ENCODE measurements at regions not wholly inside any gene's neighbourhood (a gene's known extent, or its start where the extent isn't known, plus 50 kb on each side); places are given as distances from the start of the nearest gene placed in this dataset.

DNA sequence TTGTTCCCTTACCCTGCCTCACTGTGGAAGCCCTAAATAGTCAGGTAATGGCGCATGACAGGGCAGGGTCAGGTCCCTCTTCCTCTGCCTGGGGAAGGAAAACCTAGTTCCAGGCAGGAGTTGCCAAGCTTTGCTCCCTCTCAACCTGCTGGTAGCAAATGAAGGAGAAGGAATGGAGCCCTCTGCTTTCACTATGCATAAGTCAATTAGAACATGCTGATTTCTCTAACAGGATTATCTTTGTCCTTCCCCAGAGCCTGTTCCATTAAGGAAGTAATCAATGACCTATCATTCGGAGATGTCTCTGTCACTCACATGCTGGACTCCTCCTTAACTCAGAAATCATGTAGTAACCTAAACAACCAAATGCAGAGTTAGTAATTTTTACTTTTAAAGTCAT lies 161.8 kb upstream of the NFIA start (continued):
- TF ChIP-seq, protein P1, sequence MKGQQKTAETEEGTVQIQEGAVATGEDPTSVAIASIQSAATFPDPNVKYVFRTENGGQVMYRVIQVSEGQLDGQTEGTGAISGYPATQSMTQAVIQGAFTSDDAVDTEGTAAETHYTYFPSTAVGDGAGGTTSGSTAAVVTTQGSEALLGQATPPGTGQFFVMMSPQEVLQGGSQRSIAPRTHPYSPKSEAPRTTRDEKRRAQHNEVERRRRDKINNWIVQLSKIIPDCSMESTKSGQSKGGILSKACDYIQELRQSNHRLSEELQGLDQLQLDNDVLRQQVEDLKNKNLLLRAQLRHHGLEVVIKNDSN (CRISPR knock-in tag; IDR thresholded peaks at IDR 0.05), result no peak
- TF ChIP-seq, protein P2, sequence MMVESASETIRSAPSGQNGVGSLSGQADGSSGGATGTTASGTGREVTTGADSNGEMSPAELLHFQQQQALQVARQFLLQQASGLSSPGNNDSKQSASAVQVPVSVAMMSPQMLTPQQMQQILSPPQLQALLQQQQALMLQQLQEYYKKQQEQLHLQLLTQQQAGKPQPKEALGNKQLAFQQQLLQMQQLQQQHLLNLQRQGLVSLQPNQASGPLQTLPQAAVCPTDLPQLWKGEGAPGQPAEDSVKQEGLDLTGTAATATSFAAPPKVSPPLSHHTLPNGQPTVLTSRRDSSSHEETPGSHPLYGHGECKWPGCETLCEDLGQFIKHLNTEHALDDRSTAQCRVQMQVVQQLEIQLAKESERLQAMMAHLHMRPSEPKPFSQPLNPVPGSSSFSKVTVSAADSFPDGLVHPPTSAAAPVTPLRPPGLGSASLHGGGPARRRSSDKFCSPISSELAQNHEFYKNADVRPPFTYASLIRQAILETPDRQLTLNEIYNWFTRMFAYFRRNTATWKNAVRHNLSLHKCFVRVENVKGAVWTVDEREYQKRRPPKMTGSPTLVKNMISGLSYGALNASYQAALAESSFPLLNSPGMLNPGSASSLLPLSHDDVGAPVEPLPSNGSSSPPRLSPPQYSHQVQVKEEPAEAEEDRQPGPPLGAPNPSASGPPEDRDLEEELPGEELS (CRISPR knock-in tag; IDR thresholded peaks at IDR 0.05), result no peak
- TF ChIP-seq, protein P3, sequence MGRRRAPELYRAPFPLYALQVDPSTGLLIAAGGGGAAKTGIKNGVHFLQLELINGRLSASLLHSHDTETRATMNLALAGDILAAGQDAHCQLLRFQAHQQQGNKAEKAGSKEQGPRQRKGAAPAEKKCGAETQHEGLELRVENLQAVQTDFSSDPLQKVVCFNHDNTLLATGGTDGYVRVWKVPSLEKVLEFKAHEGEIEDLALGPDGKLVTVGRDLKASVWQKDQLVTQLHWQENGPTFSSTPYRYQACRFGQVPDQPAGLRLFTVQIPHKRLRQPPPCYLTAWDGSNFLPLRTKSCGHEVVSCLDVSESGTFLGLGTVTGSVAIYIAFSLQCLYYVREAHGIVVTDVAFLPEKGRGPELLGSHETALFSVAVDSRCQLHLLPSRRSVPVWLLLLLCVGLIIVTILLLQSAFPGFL (CRISPR knock-in tag; IDR thresholded peaks at IDR 0.05; ENCODE audit: borderline replicate concordance), result no peak
- TF ChIP-seq, protein P4, sequence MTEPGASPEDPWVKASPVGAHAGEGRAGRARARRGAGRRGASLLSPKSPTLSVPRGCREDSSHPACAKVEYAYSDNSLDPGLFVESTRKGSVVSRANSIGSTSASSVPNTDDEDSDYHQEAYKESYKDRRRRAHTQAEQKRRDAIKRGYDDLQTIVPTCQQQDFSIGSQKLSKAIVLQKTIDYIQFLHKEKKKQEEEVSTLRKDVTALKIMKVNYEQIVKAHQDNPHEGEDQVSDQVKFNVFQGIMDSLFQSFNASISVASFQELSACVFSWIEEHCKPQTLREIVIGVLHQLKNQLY (CRISPR knock-in tag; IDR thresholded peaks at IDR 0.05), result no peak
- no peak for TF ChIP-seq OVOL2 (CRISPR knock-in tag; IDR thresholded peaks at IDR 0.05; ENCODE audit: borderline replicate concordance)
- no peak for TF ChIP-seq SOX15 (CRISPR knock-in tag; IDR thresholded peaks at IDR 0.05)
- TF ChIP-seq, protein P5, sequence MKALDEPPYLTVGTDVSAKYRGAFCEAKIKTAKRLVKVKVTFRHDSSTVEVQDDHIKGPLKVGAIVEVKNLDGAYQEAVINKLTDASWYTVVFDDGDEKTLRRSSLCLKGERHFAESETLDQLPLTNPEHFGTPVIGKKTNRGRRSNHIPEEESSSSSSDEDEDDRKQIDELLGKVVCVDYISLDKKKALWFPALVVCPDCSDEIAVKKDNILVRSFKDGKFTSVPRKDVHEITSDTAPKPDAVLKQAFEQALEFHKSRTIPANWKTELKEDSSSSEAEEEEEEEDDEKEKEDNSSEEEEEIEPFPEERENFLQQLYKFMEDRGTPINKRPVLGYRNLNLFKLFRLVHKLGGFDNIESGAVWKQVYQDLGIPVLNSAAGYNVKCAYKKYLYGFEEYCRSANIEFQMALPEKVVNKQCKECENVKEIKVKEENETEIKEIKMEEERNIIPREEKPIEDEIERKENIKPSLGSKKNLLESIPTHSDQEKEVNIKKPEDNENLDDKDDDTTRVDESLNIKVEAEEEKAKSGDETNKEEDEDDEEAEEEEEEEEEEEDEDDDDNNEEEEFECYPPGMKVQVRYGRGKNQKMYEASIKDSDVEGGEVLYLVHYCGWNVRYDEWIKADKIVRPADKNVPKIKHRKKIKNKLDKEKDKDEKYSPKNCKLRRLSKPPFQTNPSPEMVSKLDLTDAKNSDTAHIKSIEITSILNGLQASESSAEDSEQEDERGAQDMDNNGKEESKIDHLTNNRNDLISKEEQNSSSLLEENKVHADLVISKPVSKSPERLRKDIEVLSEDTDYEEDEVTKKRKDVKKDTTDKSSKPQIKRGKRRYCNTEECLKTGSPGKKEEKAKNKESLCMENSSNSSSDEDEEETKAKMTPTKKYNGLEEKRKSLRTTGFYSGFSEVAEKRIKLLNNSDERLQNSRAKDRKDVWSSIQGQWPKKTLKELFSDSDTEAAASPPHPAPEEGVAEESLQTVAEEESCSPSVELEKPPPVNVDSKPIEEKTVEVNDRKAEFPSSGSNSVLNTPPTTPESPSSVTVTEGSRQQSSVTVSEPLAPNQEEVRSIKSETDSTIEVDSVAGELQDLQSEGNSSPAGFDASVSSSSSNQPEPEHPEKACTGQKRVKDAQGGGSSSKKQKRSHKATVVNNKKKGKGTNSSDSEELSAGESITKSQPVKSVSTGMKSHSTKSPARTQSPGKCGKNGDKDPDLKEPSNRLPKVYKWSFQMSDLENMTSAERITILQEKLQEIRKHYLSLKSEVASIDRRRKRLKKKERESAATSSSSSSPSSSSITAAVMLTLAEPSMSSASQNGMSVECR (CRISPR knock-in tag; IDR thresholded peaks at IDR 0.05; ENCODE audit: borderline replicate concordance), result no peak

DNA sequence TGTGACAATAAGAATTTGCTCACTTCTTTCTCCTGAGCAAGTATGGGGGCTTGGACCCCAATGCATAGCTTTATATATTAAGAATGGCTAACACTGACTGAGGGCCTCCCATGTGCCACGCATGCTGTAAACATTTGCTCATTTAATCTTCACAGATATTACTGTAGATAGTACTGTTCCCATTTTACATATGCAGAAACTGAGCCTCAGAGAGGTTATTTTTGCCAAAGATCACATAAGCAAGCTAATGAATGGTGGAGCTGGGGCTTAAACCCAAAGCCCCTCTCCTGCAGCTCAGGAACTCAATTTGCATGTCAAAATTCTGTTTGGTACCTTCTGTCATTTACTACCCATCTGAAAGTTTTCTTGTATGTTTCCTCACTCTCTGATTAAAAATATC lies 163.5 kb upstream of the NFIA start:
- CTCF ChIA-PET, result no interaction called here
- POLR2A ChIA-PET, result no interaction called here

More for the DNA sequence above, 163.5 kb upstream of the NFIA start:
- H3K4me3 Mint-ChIP-seq, result no peak overlapping the region
- H3K27me3 Mint-ChIP-seq (ENCODE audit: low read depth), result no peaks in the 10 kb centered on the region; the same call in 1 of the 2 replicates
- DNase-seq (ENCODE audit: low spot score) (no peak), ATAC-seq (no peak)
- H3K9me3 Mint-ChIP-seq, result peaks cover 11% of the 10 kb centered on the region
- TF ChIP-seq NR3C1 (CRISPR knock-in tag; conservative IDR thresholded peaks at IDR 0.05; ENCODE audit: low read depth), result no peak
- no peak for TF ChIP-seq PRRX2 (CRISPR knock-in tag; IDR thresholded peaks at IDR 0.05)
- TF ChIP-seq, protein P6, sequence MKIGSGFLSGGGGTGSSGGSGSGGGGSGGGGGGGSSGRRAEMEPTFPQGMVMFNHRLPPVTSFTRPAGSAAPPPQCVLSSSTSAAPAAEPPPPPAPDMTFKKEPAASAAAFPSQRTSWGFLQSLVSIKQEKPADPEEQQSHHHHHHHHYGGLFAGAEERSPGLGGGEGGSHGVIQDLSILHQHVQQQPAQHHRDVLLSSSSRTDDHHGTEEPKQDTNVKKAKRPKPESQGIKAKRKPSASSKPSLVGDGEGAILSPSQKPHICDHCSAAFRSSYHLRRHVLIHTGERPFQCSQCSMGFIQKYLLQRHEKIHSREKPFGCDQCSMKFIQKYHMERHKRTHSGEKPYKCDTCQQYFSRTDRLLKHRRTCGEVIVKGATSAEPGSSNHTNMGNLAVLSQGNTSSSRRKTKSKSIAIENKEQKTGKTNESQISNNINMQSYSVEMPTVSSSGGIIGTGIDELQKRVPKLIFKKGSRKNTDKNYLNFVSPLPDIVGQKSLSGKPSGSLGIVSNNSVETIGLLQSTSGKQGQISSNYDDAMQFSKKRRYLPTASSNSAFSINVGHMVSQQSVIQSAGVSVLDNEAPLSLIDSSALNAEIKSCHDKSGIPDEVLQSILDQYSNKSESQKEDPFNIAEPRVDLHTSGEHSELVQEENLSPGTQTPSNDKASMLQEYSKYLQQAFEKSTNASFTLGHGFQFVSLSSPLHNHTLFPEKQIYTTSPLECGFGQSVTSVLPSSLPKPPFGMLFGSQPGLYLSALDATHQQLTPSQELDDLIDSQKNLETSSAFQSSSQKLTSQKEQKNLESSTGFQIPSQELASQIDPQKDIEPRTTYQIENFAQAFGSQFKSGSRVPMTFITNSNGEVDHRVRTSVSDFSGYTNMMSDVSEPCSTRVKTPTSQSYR (CRISPR knock-in tag; IDR thresholded peaks at IDR 0.05), result no peak
- TF ChIP-seq, protein P7, sequence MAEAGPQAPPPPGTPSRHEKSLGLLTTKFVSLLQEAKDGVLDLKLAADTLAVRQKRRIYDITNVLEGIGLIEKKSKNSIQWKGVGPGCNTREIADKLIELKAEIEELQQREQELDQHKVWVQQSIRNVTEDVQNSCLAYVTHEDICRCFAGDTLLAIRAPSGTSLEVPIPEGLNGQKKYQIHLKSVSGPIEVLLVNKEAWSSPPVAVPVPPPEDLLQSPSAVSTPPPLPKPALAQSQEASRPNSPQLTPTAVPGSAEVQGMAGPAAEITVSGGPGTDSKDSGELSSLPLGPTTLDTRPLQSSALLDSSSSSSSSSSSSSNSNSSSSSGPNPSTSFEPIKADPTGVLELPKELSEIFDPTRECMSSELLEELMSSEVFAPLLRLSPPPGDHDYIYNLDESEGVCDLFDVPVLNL (CRISPR knock-in tag; IDR thresholded peaks at IDR 0.05; ENCODE audit: borderline replicate concordance, low read depth), result no peak
- TF ChIP-seq, protein P8, sequence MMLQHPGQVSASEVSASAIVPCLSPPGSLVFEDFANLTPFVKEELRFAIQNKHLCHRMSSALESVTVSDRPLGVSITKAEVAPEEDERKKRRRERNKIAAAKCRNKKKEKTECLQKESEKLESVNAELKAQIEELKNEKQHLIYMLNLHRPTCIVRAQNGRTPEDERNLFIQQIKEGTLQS (CRISPR knock-in tag; conservative IDR thresholded peaks at IDR 0.05), result no peak
- H3K36me3 Mint-ChIP-seq, result no peaks in the 10 kb centered on the region
- H3K27ac Mint-ChIP-seq, result no peak overlapping the region
- H3K4me1 Mint-ChIP-seq, result peaks cover 19% of the 10 kb centered on the region
